Thymus (tissue), 11 donors: ENCODE measurements at regions not wholly inside any gene's neighbourhood (a gene's known extent, or its start where the extent isn't known, plus 50 kb on each side); places are given as distances from the start of the nearest gene placed in this dataset.
"Not testable (repeated sequence)": the region's sequence is repeated elsewhere in the genome, so short reads cannot be mapped to it uniquely, and the experiment has no call there.

Source experiments
- DNase-seq, 9 donors: peaks; one replicate each; pipeline ENCODE4 v3.0.0-alpha.2; 2013; ENCODE audit warnings: low spot score in 9 of 9, low read depth in 6 of 9, missing footprints in 1 of 9
- H3K27ac ChIP-seq, 2 donors: one replicate each; pipeline ENCODE4 v1.5.1; 2013; ENCODE audit warnings: control low read depth in 1 of 2, low read depth in 1 of 2, low read length in 1 of 2, mild to moderate bottlenecking in 1 of 2, moderate library complexity in 1 of 2
- H3K27me3 ChIP-seq, 2 donors: one replicate each; pipeline ENCODE4 v1.5.1; 2013; ENCODE audit warnings: low read length in 1 of 2; ENCODE audit not compliant: control insufficient read depth in 2 of 2, insufficient read depth in 1 of 2
- H3K36me3 ChIP-seq, 2 donors: one replicate each; pipeline ENCODE4 v1.5.1; 2013; ENCODE audit warnings: low read length in 1 of 2, mild to moderate bottlenecking in 1 of 2, moderate library complexity in 1 of 2; ENCODE audit not compliant: control insufficient read depth in 2 of 2, insufficient read depth in 2 of 2
- H3K4me1 ChIP-seq, 2 donors: one replicate each; pipeline ENCODE4 v1.5.1; 2013; ENCODE audit warnings: low read length in 2 of 2; ENCODE audit not compliant: control insufficient read depth in 2 of 2, insufficient read depth in 2 of 2
- H3K4me3 ChIP-seq, 2 donors: one replicate each; pipeline ENCODE4 v1.5.1; 2013; ENCODE audit warnings: low read length in 2 of 2, control low read depth in 1 of 2, mild to moderate bottlenecking in 1 of 2
- H3K9me3 ChIP-seq, 2 donors: one replicate each; pipeline ENCODE4 v1.5.1; 2013; ENCODE audit warnings: low read length in 1 of 2, mild to moderate bottlenecking in 1 of 2; ENCODE audit not compliant: control insufficient read depth in 2 of 2, insufficient read depth in 1 of 2
- WGBS: extraction: QIAGEN DNeasy Blood & Tissue Kit; methylation state at CpG from one replicate; pipeline ENCODE4 v1.1.7; 2013; 5-methylcytosine and 5-hydroxymethylcytosine counted together
- donor health status: healthy.

DNA sequence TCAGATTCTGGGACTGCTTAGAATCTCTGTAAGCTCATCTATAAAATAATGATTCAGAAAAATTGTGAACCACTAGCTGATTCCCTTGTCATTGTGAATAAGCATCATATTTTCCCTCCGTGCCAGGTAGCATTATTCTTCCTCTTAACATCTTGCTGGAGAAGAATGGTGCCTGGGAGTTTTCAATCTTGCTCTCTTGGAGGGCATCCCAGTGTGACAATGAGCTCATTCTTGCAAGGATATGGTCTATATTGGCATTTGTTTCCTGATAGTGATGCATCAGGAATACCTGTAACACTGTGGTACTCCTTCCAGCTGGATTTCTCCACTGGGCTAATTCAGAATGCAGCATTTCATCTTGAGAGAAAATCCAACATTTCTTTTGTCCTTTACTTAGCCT is 126.4 kb upstream of the ITGB1 start:
- no peak overlapping the region for H3K27ac ChIP-seq
- no peaks in the 10 kb centered on the region for H3K36me3 ChIP-seq
- WGBS: 100% methylated on average over 1 of the region's 1 CpG
- no peak overlapping the region for H3K4me3 ChIP-seq
- H3K27me3 ChIP-seq: no peaks in the 10 kb centered on the region
- no peaks in the 10 kb centered on the region for H3K9me3 ChIP-seq
- no peak for DNase-seq
- peaks cover 0 to 12% of the 10 kb centered on the region in 2 donors for H3K4me1 ChIP-seq

- WGBS: 95% methylated on average over 2 of the region's 2 CpGs
These were observed 124.4 kb upstream of the ITGB1 start for GRCh38 chr10:33082373-33082895.

DNA sequence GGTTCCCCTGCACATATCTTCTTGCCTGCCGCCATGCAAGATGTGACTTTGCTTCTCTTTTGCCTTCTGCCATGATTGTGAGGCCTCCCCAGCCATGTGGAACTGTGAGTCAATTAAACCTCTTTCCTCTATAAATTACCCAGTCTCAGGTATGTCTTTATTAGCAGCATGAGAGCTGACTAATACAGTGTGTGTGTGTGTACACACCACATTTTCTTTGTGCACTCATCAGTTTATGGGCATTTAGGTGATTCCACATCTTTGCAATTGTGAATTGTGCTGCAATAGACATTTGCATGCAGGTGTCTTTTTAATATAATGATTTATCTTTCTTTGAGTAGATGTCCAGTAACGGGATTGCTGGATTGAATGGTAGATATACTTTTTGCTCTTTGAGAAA is 122.4 kb upstream of the ITGB1 start:
- H3K36me3 ChIP-seq, H3K9me3 ChIP-seq, H3K27ac ChIP-seq, H3K4me1 ChIP-seq, H3K27me3 ChIP-seq, DNase-seq, H3K4me3 ChIP-seq: not testable (repeated sequence)
- 72% methylated on average over 2 of the region's 2 CpGs for WGBS

More at GRCh38 chr10:33082373-33082895, 124.4 kb upstream of the ITGB1 start:
- Histone ChIP-seq H3K9me3 (peaks cover 0 to 3% of the 10 kb centered on the region in 2 donors), H3K27ac (no peak overlapping the region), H3K4me1 (peaks cover 0 to 7% of the 10 kb centered on the region in 2 donors), H3K4me3 (no peak overlapping the region), H3K27me3 (no peaks in the 10 kb centered on the region), H3K36me3 (no peaks in the 10 kb centered on the region)
- DNase-seq: no peak

- Histone ChIP-seq H3K4me3 (no peak overlapping the region), H3K4me1 (no peaks in the 10 kb centered on the region), H3K27me3 (no peaks in the 10 kb centered on the region), H3K36me3 (no peaks in the 10 kb centered on the region), H3K27ac (no peak overlapping the region), H3K9me3 (peaks cover 0 to 4% of the 10 kb centered on the region in 2 donors)
- no peak for DNase-seq
- WGBS: 90% methylated on average over 3 of the region's 3 CpGs
These were observed 116.4 kb upstream of the ITGB1 start for GRCh38 chr10:33074443-33074842.

DNA sequence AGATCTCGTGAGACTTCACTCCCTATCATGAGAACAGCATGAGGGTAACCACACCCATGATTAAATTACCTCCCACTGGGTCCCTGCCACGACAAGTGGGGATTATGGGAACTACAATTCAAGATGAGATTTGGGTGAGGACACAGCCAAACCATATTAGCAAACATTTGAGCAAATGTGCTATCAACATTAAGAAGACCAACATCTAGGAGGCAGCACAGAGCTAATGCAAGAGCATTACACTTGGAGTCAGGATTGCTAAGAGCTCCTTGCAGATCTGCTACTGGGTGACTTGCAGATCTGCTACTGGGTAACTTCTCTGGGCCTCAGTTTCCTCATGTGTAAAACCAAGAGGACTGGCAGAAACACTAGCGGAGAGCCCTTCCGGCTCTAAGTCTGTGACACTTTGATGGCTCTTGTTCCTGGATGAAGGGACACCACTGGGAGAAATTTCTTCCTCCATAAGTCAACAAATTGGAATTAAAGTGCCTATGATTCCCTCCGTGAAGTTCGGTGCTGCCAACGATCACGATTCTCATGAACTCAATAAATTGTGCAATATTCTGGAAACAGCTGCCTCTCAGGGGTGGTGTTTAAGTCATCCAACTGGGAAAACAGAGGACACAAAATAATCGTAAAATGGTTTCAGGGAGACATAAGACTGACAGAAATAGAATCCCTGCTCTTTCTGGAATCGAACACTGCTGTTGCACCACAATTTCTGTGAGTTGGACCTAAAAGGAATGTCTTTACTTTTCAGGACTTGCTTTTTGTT is 115.8 kb upstream of the ITGB1 start:
- no peak for DNase-seq
- Histone ChIP-seq H3K36me3 (no peaks in the 10 kb centered on the region), H3K4me1 (no peaks in the 10 kb centered on the region), H3K27ac (no peak overlapping the region), H3K27me3 (no peaks in the 10 kb centered on the region), H3K4me3 (no peak overlapping the region), H3K9me3 (peaks cover 0 to 4% of the 10 kb centered on the region in 2 donors)
- 92% methylated on average over 10 of the region's 10 CpGs for WGBS

DNA sequence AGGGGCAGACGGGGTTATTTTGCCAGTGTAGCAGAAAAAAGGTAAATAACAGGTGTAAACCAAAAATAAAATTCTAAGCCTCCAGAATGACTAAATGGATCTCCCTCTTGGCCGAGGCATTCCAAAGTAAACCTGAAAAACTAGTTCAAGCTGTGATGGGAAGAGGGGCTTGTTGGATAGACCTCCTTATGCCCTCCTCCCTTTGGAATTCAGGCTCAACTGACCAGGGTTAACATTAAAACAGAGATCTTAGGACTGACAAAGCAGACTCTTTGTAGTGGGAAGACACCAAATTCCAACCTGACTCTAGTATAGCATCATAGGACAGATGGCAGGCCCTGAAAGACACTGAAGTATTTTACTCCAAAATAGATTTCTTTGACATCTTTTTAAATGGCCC is 113.8 kb upstream of the ITGB1 start:
- H3K4me3 ChIP-seq: no peak overlapping the region
- DNase-seq: no peak
- H3K36me3 ChIP-seq: no peaks in the 10 kb centered on the region
- H3K27me3 ChIP-seq: no peaks in the 10 kb centered on the region
- H3K9me3 ChIP-seq: no peaks in the 10 kb centered on the region
- H3K4me1 ChIP-seq: no peaks in the 10 kb centered on the region
- 87% methylated on average over 2 of the region's 2 CpGs for WGBS
- H3K27ac ChIP-seq: no peak overlapping the region

GRCh38 chr10:33070101-33070500 is 112.1 kb upstream of the ITGB1 start:
- Histone ChIP-seq H3K9me3 (no peaks in the 10 kb centered on the region), H3K36me3 (no peaks in the 10 kb centered on the region), H3K4me1 (no peaks in the 10 kb centered on the region), H3K27me3 (no peaks in the 10 kb centered on the region), H3K27ac (no peak overlapping the region), H3K4me3 (no peak overlapping the region)
- WGBS: 93% methylated on average over 6 of the region's 6 CpGs
- DNase-seq: no peak

- H3K4me3 ChIP-seq: no peak overlapping the region
- no peaks in the 10 kb centered on the region for H3K36me3 ChIP-seq
- no peak for DNase-seq
- H3K27ac ChIP-seq: no peak overlapping the region
- H3K9me3 ChIP-seq: no peaks in the 10 kb centered on the region
- no peaks in the 10 kb centered on the region for H3K27me3 ChIP-seq
- WGBS: 83% methylated on average over 2 of the region's 2 CpGs
- H3K4me1 ChIP-seq: no peaks in the 10 kb centered on the region
These were observed 109.9 kb upstream of the ITGB1 start for GRCh38 chr10:33067917-33068316.

DNA sequence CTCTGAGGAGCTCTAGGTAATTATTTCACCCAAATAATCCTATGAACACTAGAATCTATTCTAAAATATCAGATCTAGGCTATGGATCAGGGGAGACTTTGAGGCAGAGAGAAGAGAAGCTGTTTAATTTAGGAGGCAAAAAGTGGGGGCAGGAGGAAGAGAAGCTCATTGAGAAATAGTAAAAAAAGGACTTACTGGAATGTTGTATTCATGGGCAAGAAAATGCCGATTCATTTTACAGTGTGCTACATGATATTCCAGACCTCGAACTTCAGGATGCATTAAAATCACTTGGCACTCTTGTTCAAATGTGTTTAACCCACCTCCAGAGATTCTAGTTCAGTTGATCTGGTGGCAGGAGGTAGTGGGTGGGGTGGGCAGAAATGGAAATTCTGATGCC is 109.5 kb upstream of the ITGB1 start:
- H3K27me3 ChIP-seq: no peaks in the 10 kb centered on the region
- no peak overlapping the region for H3K27ac ChIP-seq
- H3K4me3 ChIP-seq: no peak overlapping the region
- no peak for DNase-seq
- 88% methylated on average over 2 of the region's 2 CpGs for WGBS
- H3K9me3 ChIP-seq: no peaks in the 10 kb centered on the region
- H3K36me3 ChIP-seq: no peaks in the 10 kb centered on the region
- no peaks in the 10 kb centered on the region for H3K4me1 ChIP-seq
